ENCODE measurements at regions not wholly inside any gene's neighbourhood (a gene's known extent, or its start where the extent isn't known, plus 50 kb on each side); places are given as distances from the start of the nearest gene placed in this dataset.

DNA sequence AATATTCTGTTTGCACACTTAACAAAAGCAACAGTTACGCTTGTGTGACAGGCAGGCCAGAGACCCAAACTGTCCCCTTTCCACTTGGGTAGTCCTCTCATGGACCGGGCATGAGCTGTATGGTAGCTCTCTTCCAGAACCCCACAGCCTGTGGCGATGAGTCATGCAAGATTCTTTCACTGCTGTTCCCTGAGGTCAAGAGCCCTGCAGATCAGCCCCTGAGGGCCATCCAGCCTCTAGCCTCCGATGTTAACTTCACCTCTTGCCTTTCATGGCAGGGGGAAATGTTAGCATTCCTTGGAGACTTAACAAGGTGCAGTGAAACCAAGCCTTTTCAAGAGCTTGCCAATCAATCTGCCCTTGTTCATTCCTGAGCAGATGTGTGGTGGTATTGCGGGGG lies 63.2 kb upstream of the DEUP1 start:
- no peak for DNase-seq (ENCODE audit: low spot score)
- Mint-ChIP-seq H3K27ac (no peak overlapping the region), H3K4me3 (no peak overlapping the region), H3K9me3 (peaks cover 7% of the 10 kb centered on the region), H3K36me3 (no peaks in the 10 kb centered on the region), H3K27me3 (ENCODE audit: insufficient read depth, low read depth) (no peaks in the 10 kb centered on the region), H3K4me1 (no peaks in the 10 kb centered on the region)
- Histone ChIP-seq H3K4me2 (no peak overlapping the region), H3F3A (ENCODE audit: low read depth) (no peaks in the 10 kb centered on the region), H3K27ac (no peak overlapping the region), H3K4me1 (no peaks in the 10 kb centered on the region), H4K20me1 (ENCODE audit: low read depth) (no peaks in the 10 kb centered on the region), H3K36me3 (no peaks in the 10 kb centered on the region), H2AFZ (replicated peaks) (no peak overlapping the region), H3K9me3 (ENCODE audit: low read depth) (no peaks in the 10 kb centered on the region), H3K4me3 (no peak overlapping the region), H3K27me3 (no peaks in the 10 kb centered on the region), H3K9ac (no peak overlapping the region), H3K79me2 (ENCODE audit: low read depth) (no peaks in the 10 kb centered on the region)
- TF ChIP-seq EZH2 (IDR thresholded peaks at IDR 0.05): no peak
- TF ChIP-seq EZH2phosphoT487 (IDR thresholded peaks at IDR 0.05): no peak

DNA sequence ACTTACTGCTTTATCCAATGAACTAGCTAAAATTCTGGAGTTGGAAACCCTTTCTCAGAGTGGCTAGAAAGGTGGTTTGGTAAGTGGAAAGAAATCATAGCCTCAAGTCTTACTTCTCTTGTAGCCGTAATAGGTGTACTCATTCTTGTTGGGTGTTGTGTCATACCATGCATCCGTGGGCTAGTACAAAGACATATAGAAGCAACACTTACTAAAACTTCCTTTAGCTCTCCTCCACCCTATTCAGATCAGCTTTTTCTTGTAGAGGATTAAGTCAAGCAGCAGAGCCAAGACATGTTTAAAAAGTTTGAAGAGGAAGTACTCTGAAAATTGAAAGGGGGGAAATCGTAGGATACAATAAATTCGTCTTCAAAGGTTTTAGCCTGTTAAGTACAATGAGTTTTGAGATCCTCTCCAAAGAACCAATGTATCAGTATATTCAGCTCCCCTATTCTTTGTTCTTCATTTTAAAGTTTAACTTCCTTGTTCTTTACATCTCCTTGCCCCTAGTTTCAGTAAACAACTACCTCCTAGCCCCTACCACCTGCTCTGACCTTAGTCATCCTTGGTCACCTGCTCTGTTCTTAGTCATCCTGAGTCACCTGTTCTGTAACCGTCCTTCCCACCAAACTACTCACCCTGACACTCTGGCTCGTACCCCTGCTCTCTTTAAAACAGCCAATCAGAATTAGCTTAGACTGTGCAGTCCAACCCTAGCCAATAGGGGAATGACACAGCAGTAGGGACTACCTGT lies 62.1 kb upstream of the DEUP1 start:
- no peaks in the 10 kb centered on the region for H3K4me1 ChIP-seq
- no peaks in the 10 kb centered on the region for H3K27me3 ChIP-seq
- H3K9me3 Mint-ChIP-seq: peaks cover 7% of the 10 kb centered on the region
- H3K4me3 Mint-ChIP-seq: no peak overlapping the region
- no peak overlapping the region for H3K27ac Mint-ChIP-seq
- no peak for TF ChIP-seq EZH2 (IDR thresholded peaks at IDR 0.05)
- TF ChIP-seq, protein P1, sequence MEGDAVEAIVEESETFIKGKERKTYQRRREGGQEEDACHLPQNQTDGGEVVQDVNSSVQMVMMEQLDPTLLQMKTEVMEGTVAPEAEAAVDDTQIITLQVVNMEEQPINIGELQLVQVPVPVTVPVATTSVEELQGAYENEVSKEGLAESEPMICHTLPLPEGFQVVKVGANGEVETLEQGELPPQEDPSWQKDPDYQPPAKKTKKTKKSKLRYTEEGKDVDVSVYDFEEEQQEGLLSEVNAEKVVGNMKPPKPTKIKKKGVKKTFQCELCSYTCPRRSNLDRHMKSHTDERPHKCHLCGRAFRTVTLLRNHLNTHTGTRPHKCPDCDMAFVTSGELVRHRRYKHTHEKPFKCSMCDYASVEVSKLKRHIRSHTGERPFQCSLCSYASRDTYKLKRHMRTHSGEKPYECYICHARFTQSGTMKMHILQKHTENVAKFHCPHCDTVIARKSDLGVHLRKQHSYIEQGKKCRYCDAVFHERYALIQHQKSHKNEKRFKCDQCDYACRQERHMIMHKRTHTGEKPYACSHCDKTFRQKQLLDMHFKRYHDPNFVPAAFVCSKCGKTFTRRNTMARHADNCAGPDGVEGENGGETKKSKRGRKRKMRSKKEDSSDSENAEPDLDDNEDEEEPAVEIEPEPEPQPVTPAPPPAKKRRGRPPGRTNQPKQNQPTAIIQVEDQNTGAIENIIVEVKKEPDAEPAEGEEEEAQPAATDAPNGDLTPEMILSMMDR (IDR thresholded peaks at IDR 0.05): no peak
- no peak for TF ChIP-seq EZH2phosphoT487 (IDR thresholded peaks at IDR 0.05)
- DNase-seq (ENCODE audit: low spot score): no peak
- H3F3A ChIP-seq (ENCODE audit: low read depth): peaks cover 3% of the 10 kb centered on the region
- no peaks in the 10 kb centered on the region for H4K20me1 ChIP-seq (ENCODE audit: low read depth)
- H2AFZ ChIP-seq (replicated peaks): no peak overlapping the region
- H3K4me2 ChIP-seq: no peak overlapping the region
- H3K79me2 ChIP-seq (ENCODE audit: low read depth): no peaks in the 10 kb centered on the region
- H3K9me3 ChIP-seq (ENCODE audit: low read depth): no peaks in the 10 kb centered on the region
- no peaks in the 10 kb centered on the region for H3K27me3 Mint-ChIP-seq (ENCODE audit: insufficient read depth, low read depth)
- no peaks in the 10 kb centered on the region for H3K4me1 Mint-ChIP-seq
- H3K27ac ChIP-seq: no peak overlapping the region
- no peaks in the 10 kb centered on the region for H3K36me3 ChIP-seq
- no peak overlapping the region for H3K9ac ChIP-seq
- no peak overlapping the region for H3K4me3 ChIP-seq
- no peaks in the 10 kb centered on the region for H3K36me3 Mint-ChIP-seq

DNA sequence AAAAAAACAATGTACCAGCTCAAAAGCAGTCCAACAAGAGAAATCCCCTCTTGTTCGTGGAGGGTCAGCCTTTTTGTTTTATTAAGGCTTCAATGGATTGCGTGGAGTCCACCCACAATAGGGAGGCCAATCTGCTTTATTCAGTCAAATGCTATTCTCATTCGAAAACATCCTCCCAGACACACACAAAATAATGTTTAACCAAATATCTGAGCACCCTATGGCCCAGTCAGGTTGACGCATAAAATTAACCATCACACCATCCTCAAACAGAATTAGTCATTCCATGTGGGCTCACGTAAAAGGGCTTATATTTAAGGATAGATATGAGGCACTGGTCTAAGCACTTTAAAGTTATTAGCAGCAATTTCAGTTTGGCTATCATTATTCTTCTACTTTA lies 58.9 kb upstream of the DEUP1 start:
- H4K20me1 ChIP-seq (ENCODE audit: low read depth): no peaks in the 10 kb centered on the region
- Mint-ChIP-seq H3K4me1 (no peaks in the 10 kb centered on the region), H3K9me3 (peaks cover 7% of the 10 kb centered on the region), H3K4me3 (no peak overlapping the region), H3K27ac (no peak overlapping the region), H3K27me3 (ENCODE audit: insufficient read depth, low read depth) (no peaks in the 10 kb centered on the region), H3K36me3 (no peaks in the 10 kb centered on the region)
- H3K4me3 ChIP-seq: no peak overlapping the region
- no peaks in the 10 kb centered on the region for H3K27me3 ChIP-seq
- no peak for TF ChIP-seq EZH2phosphoT487 (IDR thresholded peaks at IDR 0.05)
- no peak for TF ChIP-seq EZH2 (IDR thresholded peaks at IDR 0.05)
- TF ChIP-seq, protein P1 (IDR thresholded peaks at IDR 0.05): no peak
- DNase-seq (ENCODE audit: low spot score): no peak
- no peak overlapping the region for H3K9ac ChIP-seq
- no peaks in the 10 kb centered on the region for H3K79me2 ChIP-seq (ENCODE audit: low read depth)
- H3K4me2 ChIP-seq: no peak overlapping the region
- peaks cover 3% of the 10 kb centered on the region for H3F3A ChIP-seq (ENCODE audit: low read depth)
- no peaks in the 10 kb centered on the region for H3K9me3 ChIP-seq (ENCODE audit: low read depth)
- H3K27ac ChIP-seq: no peak overlapping the region
- no peaks in the 10 kb centered on the region for H3K36me3 ChIP-seq
- H2AFZ ChIP-seq (replicated peaks): no peak overlapping the region
- no peaks in the 10 kb centered on the region for H3K4me1 ChIP-seq

DNA sequence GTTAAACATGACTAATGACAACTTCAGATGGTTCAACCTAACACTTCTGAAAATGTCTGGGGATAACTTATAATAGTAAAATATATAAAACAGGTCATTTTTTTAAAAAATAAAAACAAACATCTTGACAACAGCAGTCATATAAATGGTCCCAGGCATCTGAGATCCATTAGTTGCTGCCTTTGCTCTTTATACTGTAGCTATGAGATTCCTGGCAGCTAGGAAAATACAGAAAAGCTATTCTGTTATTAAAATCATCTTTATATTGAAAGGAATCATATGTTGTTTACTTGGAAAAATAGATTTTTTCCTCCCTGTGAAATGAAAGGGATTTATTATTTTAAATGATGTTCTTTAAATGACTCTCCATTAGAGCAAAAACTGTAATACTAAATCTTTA lies 55.7 kb upstream of the DEUP1 start:
- Histone ChIP-seq H3K27me3 (no peaks in the 10 kb centered on the region), H3K4me2 (no peak overlapping the region), H3K4me3 (no peak overlapping the region), H3K9me3 (ENCODE audit: low read depth) (no peaks in the 10 kb centered on the region), H3K4me1 (no peaks in the 10 kb centered on the region), H3F3A (ENCODE audit: low read depth) (peaks cover 3% of the 10 kb centered on the region), H3K36me3 (no peaks in the 10 kb centered on the region), H2AFZ (replicated peaks) (no peak overlapping the region), H4K20me1 (ENCODE audit: low read depth) (no peaks in the 10 kb centered on the region), H3K79me2 (ENCODE audit: low read depth) (no peaks in the 10 kb centered on the region), H3K27ac (no peak overlapping the region), H3K9ac (no peak overlapping the region)
- no peaks in the 10 kb centered on the region for H3K27me3 Mint-ChIP-seq (ENCODE audit: insufficient read depth, low read depth)
- no peaks in the 10 kb centered on the region for H3K9me3 Mint-ChIP-seq
- no peak overlapping the region for H3K27ac Mint-ChIP-seq
- no peak overlapping the region for H3K4me3 Mint-ChIP-seq
- DNase-seq (ENCODE audit: low spot score): no peak
- no peaks in the 10 kb centered on the region for H3K4me1 Mint-ChIP-seq
- TF ChIP-seq, protein P1 (IDR thresholded peaks at IDR 0.05): no peak
- TF ChIP-seq EZH2phosphoT487 (IDR thresholded peaks at IDR 0.05) (no peak), EZH2 (IDR thresholded peaks at IDR 0.05) (no peak)
- no peaks in the 10 kb centered on the region for H3K36me3 Mint-ChIP-seq
